Breast epithelium (tissue), 3 donors: ENCODE measurements at regions not wholly inside any gene's neighbourhood (a gene's known extent, or its start where the extent isn't known, plus 50 kb on each side); places are given as distances from the start of the nearest gene placed in this dataset.

Experiments
- CTCF ChIP-seq, 3 donors: fragments of 450-650 bp; IDR thresholded peaks; one replicate each; pipeline ENCODE4 v1.5.1; 2016 to 2017; ENCODE audit warnings: antibody characterized with exemption in 3 of 3, mild to moderate bottlenecking in 3 of 3, moderate library complexity in 3 of 3
- POLR2A ChIP-seq: fragments of 450-650 bp; IDR thresholded peaks from one replicate; pipeline ENCODE4 v1.6.1; 2016; ENCODE audit warnings: antibody characterized with exemption, mild to moderate bottlenecking, moderate library complexity
- POLR2AphosphoS5 ChIP-seq, 3 donors: sonication (generic); formaldehyde crosslinking; IDR thresholded peaks; one replicate each; pipeline ENCODE4 v1.6.1; 2017; ENCODE audit warnings: antibody characterized with exemption in 3 of 3

GRCh38 chr9:14366076-14366475, 52.1 kb upstream of the NFIB start:
- no peak for TF ChIP-seq CTCF (IDR thresholded peaks at IDR 0.05)
- no peak for TF ChIP-seq POLR2A
- TF ChIP-seq POLR2AphosphoS5 (IDR thresholded peaks at IDR 0.05), result no peak
